Mesodermal cell (in vitro differentiated cells): ENCODE measurements at regions not wholly inside any gene's neighbourhood (a gene's known extent, or its start where the extent isn't known, plus 50 kb on each side); places are given as distances from the start of the nearest gene placed in this dataset.

Source experiments
- H3K27ac ChIP-seq: 2 replicates; pipeline ENCODE4 v1.7.0; 2013; ENCODE audit warnings: mild to moderate bottlenecking, low read depth, low read length, moderate library complexity; ENCODE audit not compliant: severe bottlenecking
- H3K36me3 ChIP-seq: 2 replicates; pipeline ENCODE4 v1.7.1; 2013; ENCODE audit warnings: mild to moderate bottlenecking, low read length, moderate library complexity; ENCODE audit not compliant: control insufficient read depth, insufficient read depth
- H3K4me1 ChIP-seq: one replicate; pipeline ENCODE4 v1.7.1; 2013; ENCODE audit warnings: mild to moderate bottlenecking, low read length; ENCODE audit not compliant: insufficient read depth, control insufficient read depth, poor library complexity, severe bottlenecking
- H3K4me3 ChIP-seq: 2 replicates; pipeline ENCODE4 v1.7.0; 2013; ENCODE audit warnings: low read length, control low read depth, mild to moderate bottlenecking; ENCODE audit not compliant: insufficient read depth, poor library complexity, severe bottlenecking; ENCODE audit errors: extremely low read depth
- H3K9me3 ChIP-seq: 2 replicates; pipeline ENCODE4 v1.7.1; 2013; ENCODE audit warnings: mild to moderate bottlenecking, low read length, moderate library complexity; ENCODE audit not compliant: control insufficient read depth
- WGBS, 2 experiments: methylation state at CpG; one replicate each; pipeline ENCODE4 v1.1.5; 2013; ENCODE audit warnings: missing lambda C conversion rate in 2 of 2; ENCODE audit not compliant: insufficient coverage in 2 of 2; 5-methylcytosine and 5-hydroxymethylcytosine counted together

DNA sequence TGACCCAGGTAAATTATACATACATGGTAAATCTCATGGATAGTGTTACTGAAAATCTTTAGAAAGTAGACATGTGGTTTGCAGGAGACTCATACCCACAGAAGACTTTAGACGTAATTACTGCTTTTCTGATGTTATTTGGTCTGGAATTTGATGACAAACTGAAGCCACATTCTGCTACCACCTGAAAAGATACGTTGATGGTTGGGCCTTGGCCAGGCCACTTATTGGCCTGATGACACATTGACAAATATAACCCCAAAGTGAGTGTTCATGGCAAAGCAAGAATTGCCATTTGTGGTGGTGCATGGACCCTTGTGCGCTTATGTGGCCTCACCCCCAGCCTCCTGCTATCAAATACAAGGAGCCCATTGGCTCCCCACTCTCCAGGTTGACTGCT is 155.6 kb downstream of the METTL4 start:
- no peak overlapping the region for H3K4me3 ChIP-seq
- no peaks in the 10 kb centered on the region for H3K36me3 ChIP-seq
- H3K9me3 ChIP-seq: no peaks in the 10 kb centered on the region
- H3K4me1 ChIP-seq: peaks cover 14% of the 10 kb centered on the region
- H3K27ac ChIP-seq: no peak overlapping the region
- WGBS, 2 experiments: 84 to 100% methylated on average over 1 to 3 of the region's 3 CpGs

DNA sequence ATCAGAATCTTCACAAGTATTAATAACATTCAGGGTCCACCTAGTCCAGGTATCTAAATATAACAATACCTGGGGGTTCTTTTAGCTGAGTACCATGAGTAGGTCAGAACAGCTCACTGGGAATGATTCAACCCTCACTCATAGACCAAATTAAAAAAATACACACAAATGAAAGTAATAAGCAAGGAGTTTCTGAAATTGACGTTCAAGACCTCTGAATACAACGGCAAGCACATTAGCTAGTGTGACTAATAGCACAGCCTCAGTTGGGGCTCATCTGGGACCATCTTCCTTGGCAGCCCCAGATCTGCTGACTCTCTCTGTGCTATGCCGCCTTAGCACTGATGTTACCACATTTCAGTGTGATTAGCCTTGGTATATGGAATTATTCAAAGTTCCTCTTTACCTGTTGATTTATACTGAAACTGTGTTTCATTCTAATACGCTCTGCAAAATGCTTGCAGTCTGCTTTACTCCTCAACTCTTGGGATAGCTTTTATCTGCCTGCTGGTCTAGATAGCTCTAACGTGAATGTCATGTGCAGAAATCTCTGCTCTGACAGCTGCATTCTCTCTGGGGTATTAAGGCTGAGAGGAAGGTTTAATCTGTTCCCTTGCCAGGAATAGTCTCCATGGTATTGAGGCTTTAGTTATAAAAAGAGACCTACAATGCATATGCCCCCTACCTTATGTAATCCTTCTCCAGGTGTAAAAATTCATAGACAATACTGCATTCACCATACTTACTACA is 153.3 kb downstream of the METTL4 start:
- no peak overlapping the region for H3K4me3 ChIP-seq
- 80 to 88% methylated on average over 2 to 3 of the region's 5 CpGs for WGBS, 2 experiments
- H3K27ac ChIP-seq: no peak overlapping the region
- H3K4me1 ChIP-seq: no peaks in the 10 kb centered on the region
- H3K36me3 ChIP-seq: no peaks in the 10 kb centered on the region
- no peaks in the 10 kb centered on the region for H3K9me3 ChIP-seq

DNA sequence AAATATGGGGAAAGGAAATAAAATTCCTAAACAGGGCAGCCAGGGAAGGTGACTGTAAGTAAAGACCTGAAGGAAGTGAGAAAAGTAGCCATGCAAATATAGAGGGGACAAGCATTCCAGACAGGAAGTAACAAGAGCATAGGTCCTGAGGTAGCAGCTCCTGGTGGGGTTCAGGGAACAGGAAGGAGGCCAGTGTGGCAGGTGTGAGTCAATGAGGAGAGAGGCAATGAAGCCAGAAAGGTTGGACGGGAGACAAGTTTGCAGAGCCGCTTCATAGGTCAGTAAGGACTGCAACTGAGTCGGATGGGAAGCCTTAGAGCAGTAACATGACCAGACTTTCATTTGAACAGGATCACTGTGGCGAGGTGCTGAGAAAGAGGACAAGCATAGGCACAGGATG is 150.9 kb downstream of the METTL4 start:
- 93 to 95% methylated on average over 4 of the region's 4 CpGs for WGBS, 2 experiments

DNA sequence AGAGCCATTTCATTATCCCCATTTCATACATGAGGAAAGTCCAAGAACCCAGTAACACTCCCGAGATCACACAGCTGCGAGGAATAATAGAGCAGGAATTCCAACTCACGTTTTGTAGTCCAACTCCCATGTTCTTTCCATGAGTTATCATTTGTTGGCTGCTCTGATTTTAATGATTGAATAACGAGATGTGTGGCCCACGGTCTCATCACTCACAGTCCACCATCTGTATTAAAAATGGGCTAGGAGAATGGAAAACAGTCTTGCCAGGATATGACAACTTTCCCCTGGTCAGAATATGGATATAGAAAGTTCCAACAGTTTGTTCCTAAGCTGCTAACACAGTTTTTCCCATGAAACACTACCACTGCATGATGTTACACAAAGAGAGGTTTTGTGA is 147.5 kb downstream of the METTL4 start:
- no peaks in the 10 kb centered on the region for H3K36me3 ChIP-seq
- H3K4me1 ChIP-seq: no peaks in the 10 kb centered on the region
- H3K4me3 ChIP-seq: no peak overlapping the region
- H3K27ac ChIP-seq: no peak overlapping the region
- no peaks in the 10 kb centered on the region for H3K9me3 ChIP-seq
- whole genome bisulfite sequencing, 2 experiments: 80% methylated on average over 2 of the region's 5 CpGs; no CpG with 5 or more reads in 1 of the 2 experiments

More for the DNA sequence above, 150.9 kb downstream of the METTL4 start:
- H3K4me1 ChIP-seq: no peaks in the 10 kb centered on the region
- H3K36me3 ChIP-seq: no peaks in the 10 kb centered on the region
- H3K4me3 ChIP-seq: no peak overlapping the region
- no peak overlapping the region for H3K27ac ChIP-seq
- H3K9me3 ChIP-seq: no peaks in the 10 kb centered on the region

DNA sequence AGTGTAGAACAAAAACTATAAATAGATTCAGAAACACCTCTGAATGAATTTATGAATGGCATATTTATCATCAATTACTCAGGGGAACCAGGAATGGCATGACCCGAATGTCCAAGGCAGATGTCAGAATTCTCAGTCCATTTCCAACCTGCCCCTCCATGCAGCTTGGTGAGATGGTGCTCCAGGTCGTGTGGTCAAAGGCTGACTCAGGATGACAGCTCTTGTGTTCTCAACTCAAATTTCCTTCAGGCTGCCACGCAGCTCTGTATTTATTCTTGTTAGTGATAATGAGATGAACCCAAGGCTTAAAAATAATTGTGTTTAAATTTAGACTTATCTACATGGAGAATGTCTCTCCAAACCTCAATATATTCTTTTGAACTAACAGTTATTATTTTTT is 146.9 kb downstream of the METTL4 start:
- WGBS, 2 experiments: 80 to 100% methylated on average over 1 of the region's 3 CpGs
- no peak overlapping the region for H3K4me3 ChIP-seq
- H3K27ac ChIP-seq: no peak overlapping the region
- no peaks in the 10 kb centered on the region for H3K9me3 ChIP-seq
- H3K4me1 ChIP-seq: no peaks in the 10 kb centered on the region
- H3K36me3 ChIP-seq: no peaks in the 10 kb centered on the region

DNA sequence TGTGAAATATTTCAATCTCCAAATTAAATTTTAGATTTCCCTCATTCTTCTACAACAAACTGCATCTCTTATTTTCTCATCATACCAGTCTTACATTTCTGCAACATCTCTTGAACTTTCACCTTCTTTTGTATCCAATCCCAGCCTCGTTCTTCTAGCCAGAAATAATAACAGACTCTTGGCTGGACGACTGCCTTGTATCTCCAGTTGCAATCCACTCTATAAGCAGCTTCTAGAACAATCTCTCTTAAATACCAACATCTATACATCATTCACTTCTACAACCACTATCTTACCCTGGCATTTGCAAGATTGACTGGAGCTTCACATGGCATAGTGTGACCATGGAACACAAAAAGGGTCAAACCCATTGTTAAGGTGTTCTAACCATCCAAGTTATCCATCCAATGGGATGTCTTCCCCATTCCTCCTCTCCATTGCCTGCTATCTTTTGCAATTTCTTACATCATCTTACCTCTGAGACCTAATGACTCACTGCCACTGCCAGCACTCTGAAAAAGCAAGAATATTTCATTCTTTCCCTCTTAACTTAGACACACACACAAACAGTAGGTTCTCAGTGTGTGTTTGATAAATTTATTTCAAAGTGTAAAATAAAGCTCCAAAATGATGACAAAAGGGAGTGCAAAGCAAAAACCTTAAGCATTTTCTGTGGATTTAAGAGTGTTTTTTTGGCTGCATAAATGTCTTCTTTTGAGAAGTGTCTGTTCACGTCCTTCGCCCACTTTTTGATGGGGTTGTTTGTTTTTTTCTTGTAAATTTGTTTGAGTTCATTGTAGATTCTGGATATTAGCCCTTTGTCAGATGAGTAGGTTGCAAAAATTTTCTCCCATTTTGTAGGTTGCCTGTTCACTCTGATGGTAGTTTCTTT is 145.6 kb downstream of the METTL4 start:
- Histone ChIP-seq H3K9me3 (no peaks in the 10 kb centered on the region), H3K4me1 (no peaks in the 10 kb centered on the region), H3K36me3 (no peaks in the 10 kb centered on the region), H3K4me3 (no peak overlapping the region), H3K27ac (no peak overlapping the region)
- WGBS, 2 experiments: 57 to 85% methylated on average over 2 of the region's 4 CpGs

DNA sequence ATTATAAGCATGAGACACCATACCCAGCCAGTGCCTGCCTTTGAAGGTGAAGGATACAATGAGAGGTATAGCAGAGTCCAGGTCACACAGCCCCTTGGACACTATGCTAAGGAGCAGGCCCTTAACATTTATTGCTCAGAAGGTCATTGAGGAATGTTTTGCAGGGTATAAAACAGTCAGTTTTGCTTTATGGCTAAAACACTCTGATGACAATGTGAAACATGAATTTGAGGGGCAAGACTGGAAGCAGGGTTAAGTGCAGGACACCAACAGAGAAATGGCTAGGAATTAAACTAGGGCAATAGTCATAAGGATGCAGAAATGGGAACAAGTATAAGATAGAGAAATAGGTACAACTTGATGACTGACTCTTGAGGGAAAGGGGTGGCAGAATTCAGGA is 141.1 kb downstream of the METTL4 start:
- Histone ChIP-seq H3K9me3 (no peaks in the 10 kb centered on the region), H3K27ac (no peak overlapping the region), H3K4me3 (no peak overlapping the region), H3K4me1 (no peaks in the 10 kb centered on the region), H3K36me3 (no peaks in the 10 kb centered on the region)

DNA sequence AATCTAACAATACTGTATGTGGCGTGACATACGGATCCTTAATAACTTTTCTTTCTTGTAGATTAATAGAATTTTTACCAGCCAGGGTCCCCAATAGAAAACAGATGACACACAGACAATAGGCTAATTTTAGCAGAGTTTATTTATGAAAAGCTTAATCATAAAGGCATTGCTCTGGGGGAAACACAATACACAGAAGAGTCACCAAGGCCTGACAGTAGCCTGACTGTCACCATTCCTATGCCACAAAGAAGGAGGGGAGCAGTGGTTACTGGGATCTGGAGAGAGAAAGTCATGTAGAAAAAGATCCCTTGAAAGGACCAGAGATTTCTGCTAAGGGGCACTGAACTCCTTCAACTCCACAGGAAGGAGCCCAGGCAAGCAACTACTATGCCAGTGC is 139.5 kb downstream of the METTL4 start:
- Histone ChIP-seq H3K27ac (no peak overlapping the region), H3K4me1 (no peaks in the 10 kb centered on the region), H3K4me3 (no peak overlapping the region), H3K36me3 (no peaks in the 10 kb centered on the region), H3K9me3 (no peaks in the 10 kb centered on the region)
- WGBS, 2 experiments: no CpG with 5 or more reads among the region's 2 CpGs

DNA sequence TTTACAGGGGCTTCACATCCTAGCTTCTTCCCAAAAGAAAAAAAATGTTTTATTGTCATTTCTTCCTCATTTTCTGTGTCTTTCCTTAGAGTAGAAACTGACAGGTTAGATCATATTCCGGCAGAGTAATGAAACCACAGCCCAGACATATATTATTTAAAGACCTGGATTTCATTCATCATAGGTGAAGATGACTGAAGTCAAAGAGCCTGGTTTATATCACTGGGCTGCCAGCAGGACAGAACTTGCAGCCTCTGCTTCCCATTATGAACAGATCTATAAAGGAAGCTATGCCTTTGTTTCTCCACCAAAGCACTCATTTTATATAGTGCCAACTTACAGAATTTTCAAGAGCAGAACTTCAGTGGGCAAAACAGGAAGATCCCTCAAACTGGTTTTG is 137.9 kb downstream of the METTL4 start:
- no peaks in the 10 kb centered on the region for H3K9me3 ChIP-seq
- no peak overlapping the region for H3K27ac ChIP-seq
- H3K4me3 ChIP-seq: no peak overlapping the region
- WGBS, 2 experiments: no CpG with 5 or more reads among the region's 1 CpG
- H3K36me3 ChIP-seq: no peaks in the 10 kb centered on the region
- no peaks in the 10 kb centered on the region for H3K4me1 ChIP-seq

DNA sequence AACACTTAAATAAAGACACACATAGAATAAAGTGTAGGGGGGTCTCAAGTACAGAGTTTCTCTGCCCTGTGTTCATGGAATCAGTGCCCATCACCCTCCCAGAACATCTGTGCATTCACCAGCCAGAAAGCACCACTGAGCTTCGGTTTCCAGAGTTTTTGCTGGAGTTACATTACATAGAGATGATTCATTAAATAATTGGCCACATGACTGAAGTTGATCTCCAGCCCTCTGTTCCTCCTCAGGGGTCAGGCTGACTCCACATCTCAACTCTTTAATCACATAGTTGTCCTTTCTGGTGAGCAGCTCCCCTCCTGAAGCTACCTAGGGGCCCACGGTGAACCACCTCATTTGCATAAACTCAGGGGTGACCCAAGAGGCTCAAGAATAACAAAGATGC is 129.8 kb downstream of the METTL4 start:
- Histone ChIP-seq H3K4me3 (no peak overlapping the region), H3K9me3 (peaks cover 4% of the 10 kb centered on the region)
- 80 to 100% methylated on average over 1 of the region's 2 CpGs for WGBS, 2 experiments

DNA sequence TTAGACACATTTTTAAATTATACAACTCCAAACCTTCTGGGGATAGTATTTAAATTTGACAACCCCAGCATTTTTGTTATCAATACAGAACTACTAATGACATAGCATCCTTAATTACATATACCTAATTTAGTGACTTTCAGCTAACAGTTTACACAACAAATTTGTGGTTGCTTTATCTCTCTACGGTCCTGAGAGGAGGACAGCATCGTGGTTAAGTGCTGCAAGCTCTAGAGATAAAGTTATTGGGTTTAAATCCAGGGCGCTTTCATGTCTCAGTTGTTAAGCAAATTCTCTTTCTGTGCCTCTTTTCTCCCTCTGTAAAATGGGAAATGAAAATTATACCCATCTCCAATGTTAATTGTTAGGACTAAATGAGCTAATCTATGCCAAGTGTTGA is 129.3 kb downstream of the METTL4 start:
- Histone ChIP-seq H3K4me1 (peaks cover 4% of the 10 kb centered on the region), H3K27ac (no peak overlapping the region), H3K9me3 (peaks cover 4% of the 10 kb centered on the region), H3K4me3 (no peak overlapping the region), H3K36me3 (no peaks in the 10 kb centered on the region)
- no CpG with 5 or more reads among the region's 3 CpGs for WGBS, 2 experiments

More for the DNA sequence above, 129.8 kb downstream of the METTL4 start:
- peaks cover 4% of the 10 kb centered on the region for H3K4me1 ChIP-seq
- no peak overlapping the region for H3K27ac ChIP-seq
- H3K36me3 ChIP-seq: no peaks in the 10 kb centered on the region
